ENCODE measurements at regions not wholly inside any gene's neighbourhood (a gene's known extent, or its start where the extent isn't known, plus 50 kb on each side); places are given as distances from the start of the nearest gene placed in this dataset.

DNA sequence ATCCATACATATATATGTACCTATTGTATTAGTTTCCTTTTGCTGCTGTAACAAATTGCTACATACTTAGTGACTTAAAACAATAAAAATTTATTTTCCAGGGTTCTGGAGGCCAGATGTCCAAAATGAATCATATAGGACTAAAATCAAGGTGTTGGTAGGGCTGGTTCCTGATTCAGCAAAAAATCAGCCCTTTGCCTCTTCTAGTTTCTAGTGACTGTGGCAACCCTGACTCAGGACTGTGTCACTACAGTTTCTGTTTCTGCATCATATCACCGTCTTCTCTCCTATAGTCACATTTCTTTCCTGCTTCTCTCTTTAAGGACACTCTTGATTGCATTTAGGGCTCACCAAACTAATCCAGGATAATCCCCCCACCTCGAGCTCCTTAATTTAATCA lies 386.3 kb upstream of the TBX3 start:
- peaks cover 14% of the 10 kb centered on the region for H3K9me3 Mint-ChIP-seq
- no peaks in the 10 kb centered on the region for H3K27me3 Mint-ChIP-seq (ENCODE audit: low read depth)
- peaks cover 32% of the 10 kb centered on the region for H3K36me3 Mint-ChIP-seq
- DNase-seq (ENCODE audit: low spot score in 2 of 2, unreplicated experiment in 2 of 2), result no peak
- TF ChIP-seq CTCF (IDR thresholded peaks at IDR 0.05; ENCODE audit: unreplicated experiment), result no peak
- peak overlapping the region; percentile 7 for H3K27ac Mint-ChIP-seq
- peaks cover 29% of the 10 kb centered on the region for H3K4me1 Mint-ChIP-seq
- no peak overlapping the region for H3K4me3 Mint-ChIP-seq

DNA sequence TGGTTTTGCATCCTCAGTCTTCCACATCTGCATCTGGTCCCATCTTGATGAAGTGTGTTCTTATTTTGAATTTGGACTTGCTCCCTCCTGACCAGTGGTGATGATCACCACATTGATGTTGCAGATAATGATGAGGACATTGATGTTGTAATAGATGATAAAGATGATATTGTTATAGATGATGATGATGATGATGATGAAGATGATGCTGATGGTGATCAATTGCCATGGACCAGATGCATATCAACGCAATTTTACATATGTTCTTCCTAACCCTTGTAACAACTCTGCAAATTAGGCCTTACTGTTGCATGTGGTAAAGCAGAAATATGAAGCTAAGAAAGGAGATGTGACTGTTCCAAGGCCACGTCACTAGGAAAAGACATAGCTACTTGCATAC lies 380.3 kb upstream of the TBX3 start:
- peaks cover 34% of the 10 kb centered on the region for H3K4me1 Mint-ChIP-seq
- no peak for TF ChIP-seq CTCF (IDR thresholded peaks at IDR 0.05; ENCODE audit: unreplicated experiment)
- H3K36me3 Mint-ChIP-seq, result peaks cover 32% of the 10 kb centered on the region
- H3K27ac Mint-ChIP-seq, result no peak overlapping the region
- peaks cover 8% of the 10 kb centered on the region for H3K9me3 Mint-ChIP-seq
- no peak for DNase-seq (ENCODE audit: low spot score in 2 of 2, unreplicated experiment in 2 of 2)
- no peak overlapping the region for H3K4me3 Mint-ChIP-seq
- no peaks in the 10 kb centered on the region for H3K27me3 Mint-ChIP-seq (ENCODE audit: low read depth)

DNA sequence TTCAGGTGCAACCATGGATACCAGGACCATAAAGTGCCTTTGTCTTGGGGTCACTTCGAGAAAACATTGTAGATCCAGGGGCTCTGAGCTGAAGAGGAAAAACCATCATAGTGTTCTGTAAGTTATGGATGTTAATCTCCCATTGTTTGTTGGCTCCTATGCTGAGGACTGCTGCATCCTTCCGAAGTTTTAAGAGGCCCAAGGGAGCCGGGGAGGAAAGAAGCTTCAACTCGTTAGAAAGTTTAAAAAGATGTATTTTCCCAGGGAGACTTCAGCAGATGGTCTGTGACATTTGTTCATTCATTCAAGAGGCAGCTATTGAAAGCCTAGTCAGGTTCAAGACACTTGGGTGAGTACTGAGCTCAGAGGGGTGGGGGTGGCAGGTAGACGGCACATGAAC lies 378.8 kb upstream of the TBX3 start:
- Mint-ChIP-seq H3K27ac (peak overlapping the region; percentile 71), H3K27me3 (ENCODE audit: low read depth) (no peaks in the 10 kb centered on the region), H3K9me3 (peaks cover 3% of the 10 kb centered on the region), H3K4me1 (peaks cover 48% of the 10 kb centered on the region), H3K36me3 (peaks cover 26% of the 10 kb centered on the region), H3K4me3 (no peak overlapping the region)
- TF ChIP-seq CTCF (IDR thresholded peaks at IDR 0.05; ENCODE audit: unreplicated experiment), result no peak
- DNase-seq (ENCODE audit: low spot score in 2 of 2, unreplicated experiment in 2 of 2), result no peak

DNA sequence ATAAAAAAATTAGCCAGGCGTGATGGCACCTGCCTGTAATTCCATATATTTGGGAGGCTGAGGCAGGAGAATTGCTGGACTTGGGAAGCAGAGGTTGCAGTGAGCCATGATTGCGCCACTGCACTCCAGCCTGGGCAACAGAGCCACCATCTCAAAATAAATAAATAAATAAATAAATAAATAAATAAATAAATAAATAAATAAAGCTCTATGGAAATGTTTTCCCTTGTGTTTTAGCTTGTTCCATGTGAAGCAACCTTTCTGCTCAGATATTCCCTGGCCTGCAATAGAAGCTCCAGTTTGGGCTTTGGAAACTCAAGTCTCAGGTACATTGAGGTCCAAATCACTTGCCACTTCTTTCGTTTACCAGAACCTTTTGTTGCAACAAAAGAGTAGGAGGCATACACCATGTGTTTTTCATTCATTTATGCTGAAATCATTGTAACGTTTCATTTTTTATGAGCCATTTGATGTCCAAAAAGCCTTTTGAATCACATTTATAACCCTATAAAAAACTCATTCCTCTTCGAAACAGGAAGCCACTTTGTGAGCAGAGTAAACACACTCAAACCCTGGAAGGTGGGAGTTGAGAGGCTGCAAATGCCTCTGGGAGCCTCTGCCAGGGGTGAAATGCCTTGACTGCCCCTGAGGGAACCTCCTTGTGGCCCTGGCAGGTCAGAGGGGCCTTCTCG lies 376.6 kb upstream of the TBX3 start:
- peaks cover 42% of the 10 kb centered on the region for H3K4me1 Mint-ChIP-seq

GRCh38 chr12:115057445-115057844 lies 373.5 kb upstream of the TBX3 start:
- Mint-ChIP-seq H3K27ac (peak overlapping the region; percentile 77), H3K27me3 (ENCODE audit: low read depth) (no peaks in the 10 kb centered on the region), H3K9me3 (peaks cover 12% of the 10 kb centered on the region), H3K36me3 (peaks cover 30% of the 10 kb centered on the region), H3K4me1 (peaks cover 55% of the 10 kb centered on the region), H3K4me3 (no peak overlapping the region)
- no peak for TF ChIP-seq CTCF (IDR thresholded peaks at IDR 0.05; ENCODE audit: unreplicated experiment)
- no peak for DNase-seq (ENCODE audit: low spot score in 2 of 2, unreplicated experiment in 2 of 2)

More for the DNA sequence above, 376.6 kb upstream of the TBX3 start:
- peak overlapping the region; percentile 73 for H3K27ac Mint-ChIP-seq
- no peak for DNase-seq (ENCODE audit: low spot score in 2 of 2, unreplicated experiment in 2 of 2)
- no peak for TF ChIP-seq CTCF (IDR thresholded peaks at IDR 0.05; ENCODE audit: unreplicated experiment)
- no peaks in the 10 kb centered on the region for H3K27me3 Mint-ChIP-seq (ENCODE audit: low read depth)
- H3K4me3 Mint-ChIP-seq, result no peak overlapping the region
- peaks cover 31% of the 10 kb centered on the region for H3K36me3 Mint-ChIP-seq
- peaks cover 3% of the 10 kb centered on the region for H3K9me3 Mint-ChIP-seq
